MM.1S (cell line): ENCODE measurements at regions not wholly inside any gene's neighbourhood (a gene's known extent, or its start where the extent isn't known, plus 50 kb on each side); places are given as distances from the start of the nearest gene placed in this dataset.

Experiments
- DNase-seq: peaks from one replicate; pipeline ENCODE4 v3.0.0-alpha.2; 2015
- H2AFZ ChIP-seq: fragments of 300-600 bp; sonication (generic); 2 replicates; pipeline ENCODE4 v1.6.0; 2016; ENCODE audit warnings: antibody characterized with exemption, low read length
- H3F3A ChIP-seq: fragments of 300-600 bp; sonication (generic); 2 replicates; pipeline ENCODE4 v1.6.1; 2016; ENCODE audit warnings: mild to moderate bottlenecking, antibody characterized with exemption, low read length, moderate library complexity, mixed read lengths; ENCODE audit not compliant: insufficient read depth
- H3K27ac ChIP-seq: fragments of 300-600 bp; sonication (generic); 2 replicates; pipeline ENCODE4 v1.5.1; 2016; ENCODE audit warnings: mild to moderate bottlenecking, low read length
- H3K27me3 ChIP-seq: fragments of 300-600 bp; sonication (generic); replicated peaks from 2 replicates; pipeline ENCODE4 v1.6.0; 2016; ENCODE audit warnings: low read length; ENCODE audit not compliant: insufficient read depth
- H3K36me3 ChIP-seq: fragments of 300-600 bp; sonication (generic); replicated peaks from 2 replicates; pipeline ENCODE4 v1.6.1; 2016; ENCODE audit warnings: mild to moderate bottlenecking, low read length, mixed read lengths; ENCODE audit not compliant: insufficient read depth
- H3K4me1 ChIP-seq: fragments of 300-600 bp; sonication (generic); 2 replicates; pipeline ENCODE4 v1.6.1; 2016; ENCODE audit warnings: low read length, mixed read lengths
- H3K4me2 ChIP-seq: fragments of 300-600 bp; sonication (generic); 2 replicates; pipeline ENCODE4 v1.6.0; 2016; ENCODE audit warnings: low read depth, low read length
- H3K4me3 ChIP-seq: fragments of 300-600 bp; sonication (generic); 2 replicates; pipeline ENCODE4 v1.5.1; 2016; ENCODE audit warnings: low read length, mixed read lengths
- H3K79me2 ChIP-seq: fragments of 300-600 bp; sonication (generic); 2 replicates; pipeline ENCODE4 v1.6.1; 2016; ENCODE audit warnings: mixed run types, low read length, mixed read lengths
- H3K9ac ChIP-seq: fragments of 300-600 bp; sonication (generic); 2 replicates; pipeline ENCODE4 v1.6.1; 2016; ENCODE audit warnings: low read length, mixed read lengths
- H3K9me2 ChIP-seq: fragments of 300-600 bp; sonication (generic); replicated peaks from 2 replicates; pipeline ENCODE4 v1.6.1; 2016; ENCODE audit warnings: mild to moderate bottlenecking, low read length, mixed read lengths; ENCODE audit not compliant: insufficient read depth
- H3K9me3 ChIP-seq: fragments of 300-600 bp; sonication (generic); replicated peaks from 2 replicates; pipeline ENCODE4 v1.6.1; 2016; ENCODE audit warnings: mild to moderate bottlenecking, low read length, mixed read lengths; ENCODE audit not compliant: insufficient read depth
- H4K20me1 ChIP-seq: fragments of 300-600 bp; sonication (generic); 2 replicates; pipeline ENCODE4 v1.6.1; 2016; ENCODE audit warnings: mild to moderate bottlenecking, low read length, moderate library complexity, mixed read lengths; ENCODE audit not compliant: insufficient read depth
- EZH2 ChIP-seq: fragments of 300-600 bp; sonication (generic); optimal IDR thresholded peaks from 2 replicates; pipeline ENCODE3; 2017; ENCODE audit warnings: low read depth, mild to moderate bottlenecking, antibody characterized with exemption, low read length, mixed read lengths
- EZH2phosphoT487 ChIP-seq: fragments of 300-600 bp; sonication (generic); IDR thresholded peaks from 2 replicates; pipeline ENCODE4 v1.6.1; 2018; ENCODE audit warnings: antibody characterized with exemption, low read length
- TF ChIP-seq, protein P1 (sequence below): fragments of 300-600 bp; sonication (generic); IDR thresholded peaks from 2 replicates; pipeline ENCODE4 v1.5.1; 2016; ENCODE audit warnings: antibody characterized with exemption, low read length, mixed read lengths

DNA sequence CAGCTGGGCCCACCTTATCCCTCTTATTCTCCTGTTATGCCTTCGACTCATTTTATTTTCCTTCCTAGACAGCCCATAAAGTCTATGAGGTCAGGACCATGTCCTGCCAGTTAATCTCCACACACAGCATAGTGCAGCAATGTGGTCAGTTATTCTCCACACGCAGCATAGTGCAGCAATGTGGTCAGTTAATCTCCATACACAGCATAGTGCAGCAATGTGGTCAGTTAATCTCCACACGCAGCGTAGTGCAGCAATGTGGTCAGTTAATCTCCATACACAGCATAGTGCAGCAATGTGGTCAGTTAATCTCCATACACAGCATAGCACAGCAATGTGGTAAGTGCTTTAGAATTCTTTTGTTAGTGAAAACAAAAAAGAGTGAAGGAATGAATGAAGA, 77.8 kb downstream of the TEX36 start:
- no peaks in the 10 kb centered on the region for H3K4me1 ChIP-seq
- H2AFZ ChIP-seq: no peak overlapping the region
- TF ChIP-seq EZH2phosphoT487: no peak
- TF ChIP-seq, protein P1, sequence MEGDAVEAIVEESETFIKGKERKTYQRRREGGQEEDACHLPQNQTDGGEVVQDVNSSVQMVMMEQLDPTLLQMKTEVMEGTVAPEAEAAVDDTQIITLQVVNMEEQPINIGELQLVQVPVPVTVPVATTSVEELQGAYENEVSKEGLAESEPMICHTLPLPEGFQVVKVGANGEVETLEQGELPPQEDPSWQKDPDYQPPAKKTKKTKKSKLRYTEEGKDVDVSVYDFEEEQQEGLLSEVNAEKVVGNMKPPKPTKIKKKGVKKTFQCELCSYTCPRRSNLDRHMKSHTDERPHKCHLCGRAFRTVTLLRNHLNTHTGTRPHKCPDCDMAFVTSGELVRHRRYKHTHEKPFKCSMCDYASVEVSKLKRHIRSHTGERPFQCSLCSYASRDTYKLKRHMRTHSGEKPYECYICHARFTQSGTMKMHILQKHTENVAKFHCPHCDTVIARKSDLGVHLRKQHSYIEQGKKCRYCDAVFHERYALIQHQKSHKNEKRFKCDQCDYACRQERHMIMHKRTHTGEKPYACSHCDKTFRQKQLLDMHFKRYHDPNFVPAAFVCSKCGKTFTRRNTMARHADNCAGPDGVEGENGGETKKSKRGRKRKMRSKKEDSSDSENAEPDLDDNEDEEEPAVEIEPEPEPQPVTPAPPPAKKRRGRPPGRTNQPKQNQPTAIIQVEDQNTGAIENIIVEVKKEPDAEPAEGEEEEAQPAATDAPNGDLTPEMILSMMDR: no peak
- TF ChIP-seq EZH2: no peak
- no peaks in the 10 kb centered on the region; the same call in 1 of the 2 replicates for H3K27me3 ChIP-seq
- no peak overlapping the region for H3K27ac ChIP-seq
- DNase-seq: no peak
- no peaks in the 10 kb centered on the region for H3K9me2 ChIP-seq
- H3K9me3 ChIP-seq: no peaks in the 10 kb centered on the region
- no peaks in the 10 kb centered on the region for H3F3A ChIP-seq
- no peak overlapping the region for H3K4me2 ChIP-seq
- H4K20me1 ChIP-seq: no peaks in the 10 kb centered on the region
- H3K9ac ChIP-seq: no peak overlapping the region
- H3K79me2 ChIP-seq: no peaks in the 10 kb centered on the region
- H3K36me3 ChIP-seq: no peaks in the 10 kb centered on the region
- H3K4me3 ChIP-seq: no peak overlapping the region

DNA sequence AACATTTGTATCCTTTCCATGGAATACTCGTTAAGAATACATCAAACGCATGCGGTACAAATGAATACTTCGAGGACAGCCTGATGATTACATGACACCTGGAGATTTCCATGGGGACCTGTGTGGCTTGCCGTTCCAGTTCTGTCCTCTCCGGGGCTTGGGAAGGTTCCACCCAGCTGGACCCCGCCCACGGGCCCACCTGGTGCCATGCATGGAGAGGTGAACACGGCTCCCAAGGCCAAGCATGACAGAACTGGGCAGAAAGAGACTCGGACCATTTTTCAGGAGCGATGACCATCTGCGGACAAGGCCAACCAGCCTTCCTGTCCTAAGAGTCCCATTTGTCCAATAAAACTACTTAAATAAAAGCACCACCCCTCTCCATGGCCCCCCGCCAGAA, 80.1 kb downstream of the TEX36 start:
- DNase-seq: no peak
- H3K27ac ChIP-seq: no peak overlapping the region
- H2AFZ ChIP-seq: no peak overlapping the region
- H3K9ac ChIP-seq: no peak overlapping the region
- no peaks in the 10 kb centered on the region for H3K9me3 ChIP-seq
- no peak overlapping the region for H3K4me2 ChIP-seq
- no peaks in the 10 kb centered on the region for H3F3A ChIP-seq
- TF ChIP-seq, protein P1: no peak
- TF ChIP-seq EZH2phosphoT487 (no peak), EZH2 (no peak)
- H3K36me3 ChIP-seq: no peaks in the 10 kb centered on the region
- no peaks in the 10 kb centered on the region for H3K4me1 ChIP-seq
- no peaks in the 10 kb centered on the region for H4K20me1 ChIP-seq
- H3K4me3 ChIP-seq: no peak overlapping the region
- no peaks in the 10 kb centered on the region for H3K9me2 ChIP-seq
- no peaks in the 10 kb centered on the region for H3K79me2 ChIP-seq
- H3K27me3 ChIP-seq: no peaks in the 10 kb centered on the region

GRCh38 chr10:125599194-125599593, 83.8 kb downstream of the TEX36 start:
- Histone ChIP-seq H3F3A (no peaks in the 10 kb centered on the region), H3K9ac (no peak overlapping the region), H3K4me2 (0 out of 2 replicates have a peak overlapping the region, but pooled peaks have one; percentile 5), H3K9me2 (no peaks in the 10 kb centered on the region), H3K79me2 (no peaks in the 10 kb centered on the region), H3K4me1 (no peaks in the 10 kb centered on the region), H2AFZ (no peak overlapping the region), H3K27ac (no peak overlapping the region), H3K36me3 (no peaks in the 10 kb centered on the region), H3K4me3 (no peak overlapping the region), H3K27me3 (no peaks in the 10 kb centered on the region; the same call in 1 of the 2 replicates), H4K20me1 (no peaks in the 10 kb centered on the region), H3K9me3 (no peaks in the 10 kb centered on the region)
- peak; percentile 63 for DNase-seq
- TF ChIP-seq EZH2: no peak
- TF ChIP-seq, protein P1: no peak
- TF ChIP-seq EZH2phosphoT487: no peak
